Activated naive CD8-positive, alpha-beta T cell treated with anti-CD3 and anti-CD28 coated beads for 36 hours (primary cell): ENCODE measurements at regions not wholly inside any gene's neighbourhood (a gene's known extent, or its start where the extent isn't known, plus 50 kb on each side); places are given as distances from the start of the nearest gene placed in this dataset.
"Not testable (repeated sequence)": the region's sequence is repeated elsewhere in the genome, so short reads cannot be mapped to it uniquely, and the experiment has no call there.

Source experiments
- DNase-seq: peaks from one replicate; pipeline ENCODE4 v3.0.0; 2021
- H3K27ac Mint-ChIP-seq: one replicate; pipeline ENCODE4 v1.8.0; 2022; ENCODE audit warnings: mild to moderate bottlenecking, moderate library complexity, mixed read lengths
- H3K27me3 Mint-ChIP-seq: one replicate; pipeline ENCODE4 v1.8.0; 2022; ENCODE audit warnings: mild to moderate bottlenecking, mixed read lengths
- H3K36me3 Mint-ChIP-seq: one replicate; pipeline ENCODE4 v1.8.0; 2021; ENCODE audit warnings: mild to moderate bottlenecking, mixed read lengths
- H3K4me1 Mint-ChIP-seq: one replicate; pipeline ENCODE4 v1.8.0; 2021; ENCODE audit warnings: mixed read lengths
- H3K4me3 Mint-ChIP-seq: one replicate; pipeline ENCODE4 v1.8.0; 2022; ENCODE audit warnings: mild to moderate bottlenecking, moderate library complexity, mixed read lengths
- H3K9me3 Mint-ChIP-seq: one replicate; pipeline ENCODE4 v1.8.0; 2022; ENCODE audit warnings: mixed read lengths

- DNase-seq, H3K9me3 Mint-ChIP-seq, H3K27me3 Mint-ChIP-seq, H3K4me3 Mint-ChIP-seq, H3K27ac Mint-ChIP-seq, H3K36me3 Mint-ChIP-seq: not testable (repeated sequence)
- peaks cover 10% of the 10 kb centered on the region for H3K4me1 Mint-ChIP-seq
These were observed 54.5 kb upstream of the UXS1 start for GRCh38 chr2:106248548-106249151.
